PC-9 (cell line): ENCODE measurements at regions not wholly inside any gene's neighbourhood (a gene's known extent, or its start where the extent isn't known, plus 50 kb on each side); places are given as distances from the start of the nearest gene placed in this dataset.

Source experiments
- CTCF ChIP-seq: fragments of 200-600 bp; sonication (generic); conservative IDR thresholded peaks from 2 replicates; pipeline ENCODE4 v1.6.1; 2017; ENCODE audit warnings: mixed run types, antibody characterized with exemption, mild to moderate bottlenecking, moderate library complexity
- EZH2 ChIP-seq: fragments of 200-600 bp; sonication (generic); IDR thresholded peaks from 2 replicates; pipeline ENCODE4 v1.8.0; 2017; ENCODE audit warnings: antibody characterized with exemption, low read depth

- TF ChIP-seq CTCF, result no peak
- no peak for TF ChIP-seq EZH2
Measured at GRCh38 chr3:104805508-104805907, 561.2 kb upstream of the ALCAM start.
